NCI-H2171 (cell line): ENCODE measurements at regions not wholly inside any gene's neighbourhood (a gene's known extent, or its start where the extent isn't known, plus 50 kb on each side); places are given as distances from the start of the nearest gene placed in this dataset.

ENCODE experiments used
- DNase-seq: peaks from one replicate; lab custom pipeline; 2025; lab: John Stamatoyannopoulos, UW

DNA sequence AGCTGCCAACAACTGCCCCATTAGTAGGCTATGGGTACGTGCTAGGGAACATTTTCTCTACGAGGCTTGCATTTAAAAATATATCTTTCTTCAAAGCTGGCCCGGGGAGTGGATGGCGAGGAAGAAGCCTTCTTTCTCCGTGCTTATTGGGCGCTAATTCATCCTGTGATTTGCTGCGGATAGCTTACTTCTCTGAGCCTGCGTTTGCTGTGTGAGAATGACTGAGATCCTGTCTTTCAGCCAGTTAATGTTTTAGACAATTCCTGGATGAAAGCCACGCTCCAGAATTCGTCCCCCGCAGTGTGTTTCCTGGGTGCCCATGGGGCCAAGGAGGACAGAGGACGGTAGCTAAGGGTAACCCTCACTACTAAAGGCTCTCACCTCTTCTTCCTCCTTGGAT lies 57.8 kb upstream of the TARBP1 start:
- no peak for DNase-seq

DNA sequence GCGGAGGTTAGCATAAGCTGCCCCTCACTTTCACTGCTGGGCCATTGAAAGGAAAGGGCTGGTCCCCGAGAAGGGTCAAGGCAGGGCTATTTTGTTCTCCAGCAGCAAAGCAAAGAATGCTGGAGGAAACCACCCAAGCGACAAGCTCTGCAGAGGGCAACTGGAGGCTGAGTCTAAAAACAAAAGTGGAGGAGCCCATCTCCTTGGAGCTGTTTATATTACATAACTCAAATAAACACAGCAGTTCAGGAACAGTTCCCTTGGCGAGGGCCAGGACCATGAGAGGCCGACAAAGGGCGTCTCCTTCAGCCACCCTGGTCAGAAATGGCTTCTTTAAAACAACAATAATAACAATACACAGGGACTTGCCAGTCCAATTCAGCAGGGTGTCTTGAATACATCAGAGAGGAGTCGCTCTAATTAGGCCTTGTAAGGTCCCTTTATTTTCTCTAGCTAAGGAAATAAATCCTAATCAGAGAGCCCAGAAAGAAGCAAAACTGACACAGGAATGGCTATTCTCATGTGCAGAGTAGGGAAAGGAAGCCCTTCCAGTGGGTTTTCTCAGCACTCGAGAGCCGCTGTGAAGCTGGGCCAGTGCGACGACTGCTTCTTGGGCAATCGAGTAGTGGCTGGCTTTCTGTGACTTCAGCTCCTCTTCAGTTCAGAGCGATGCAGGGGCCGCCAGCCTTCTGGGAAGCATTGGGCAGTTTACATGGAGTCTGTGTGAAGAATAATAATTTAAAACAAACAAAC lies 57.0 kb upstream of the TARBP1 start:
- no peak for DNase-seq

DNA sequence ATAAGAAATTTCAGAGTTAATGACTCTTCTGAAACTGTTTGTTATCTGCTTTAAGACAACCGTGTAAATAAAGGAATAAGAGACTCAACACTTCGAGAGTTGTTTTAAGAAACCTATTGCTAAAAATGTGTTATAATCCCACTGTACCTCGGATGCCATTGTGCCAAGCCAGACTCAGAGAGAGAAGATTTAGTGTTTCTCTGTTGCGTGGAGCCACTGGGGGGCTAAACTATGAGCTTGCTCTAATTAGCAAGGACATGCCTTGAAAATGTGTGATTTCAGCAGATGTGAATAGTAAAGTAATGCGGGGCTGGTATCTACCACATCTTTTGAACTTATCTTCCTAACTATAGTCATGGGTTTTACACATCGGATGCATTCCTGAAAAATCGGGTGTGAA lies 56.2 kb upstream of the TARBP1 start:
- DNase-seq, result no peak

DNA sequence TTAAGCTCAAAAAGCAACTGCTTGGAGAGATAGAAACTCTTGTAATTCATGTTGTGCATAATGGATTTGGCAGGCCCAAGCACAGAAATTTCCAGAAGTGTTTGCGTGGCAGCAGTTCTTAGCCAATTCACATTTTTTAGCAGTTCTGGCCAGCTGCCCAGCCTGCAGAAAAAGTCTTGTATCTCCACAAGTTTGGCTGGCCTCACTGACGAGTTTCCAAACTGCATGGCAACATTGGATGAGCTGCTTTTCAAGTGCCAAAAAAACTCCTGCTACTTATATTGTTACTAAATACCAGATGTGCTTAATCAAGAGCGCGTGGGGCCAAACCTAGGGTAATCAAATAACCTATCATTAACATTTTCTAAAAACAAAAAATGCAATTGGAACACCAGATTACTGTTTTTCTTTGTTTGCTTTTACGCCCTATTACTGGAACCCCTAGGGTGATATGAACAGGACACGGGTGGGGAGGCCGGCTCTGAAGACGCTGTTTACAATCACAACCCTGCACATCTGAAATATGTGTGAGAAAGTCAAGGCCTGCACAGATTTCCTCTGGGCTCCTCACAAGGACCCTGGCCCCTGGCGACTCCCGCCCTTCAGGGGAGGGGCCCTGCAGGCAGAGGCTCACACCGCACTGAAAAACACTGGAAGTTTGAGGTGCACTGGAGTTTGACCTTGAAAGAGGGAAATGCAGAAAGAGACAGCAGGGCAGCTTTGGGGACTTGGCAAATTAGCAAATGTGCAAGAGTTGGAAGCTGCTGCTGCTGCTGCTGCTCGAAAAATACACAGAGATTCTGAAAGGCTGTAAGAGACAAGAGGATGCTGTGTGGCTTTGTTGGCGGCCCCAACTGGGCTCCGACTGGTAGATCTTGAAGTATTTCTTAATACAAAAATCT lies 55.2 kb upstream of the TARBP1 start:
- DNase-seq, result peak; percentile 26

DNA sequence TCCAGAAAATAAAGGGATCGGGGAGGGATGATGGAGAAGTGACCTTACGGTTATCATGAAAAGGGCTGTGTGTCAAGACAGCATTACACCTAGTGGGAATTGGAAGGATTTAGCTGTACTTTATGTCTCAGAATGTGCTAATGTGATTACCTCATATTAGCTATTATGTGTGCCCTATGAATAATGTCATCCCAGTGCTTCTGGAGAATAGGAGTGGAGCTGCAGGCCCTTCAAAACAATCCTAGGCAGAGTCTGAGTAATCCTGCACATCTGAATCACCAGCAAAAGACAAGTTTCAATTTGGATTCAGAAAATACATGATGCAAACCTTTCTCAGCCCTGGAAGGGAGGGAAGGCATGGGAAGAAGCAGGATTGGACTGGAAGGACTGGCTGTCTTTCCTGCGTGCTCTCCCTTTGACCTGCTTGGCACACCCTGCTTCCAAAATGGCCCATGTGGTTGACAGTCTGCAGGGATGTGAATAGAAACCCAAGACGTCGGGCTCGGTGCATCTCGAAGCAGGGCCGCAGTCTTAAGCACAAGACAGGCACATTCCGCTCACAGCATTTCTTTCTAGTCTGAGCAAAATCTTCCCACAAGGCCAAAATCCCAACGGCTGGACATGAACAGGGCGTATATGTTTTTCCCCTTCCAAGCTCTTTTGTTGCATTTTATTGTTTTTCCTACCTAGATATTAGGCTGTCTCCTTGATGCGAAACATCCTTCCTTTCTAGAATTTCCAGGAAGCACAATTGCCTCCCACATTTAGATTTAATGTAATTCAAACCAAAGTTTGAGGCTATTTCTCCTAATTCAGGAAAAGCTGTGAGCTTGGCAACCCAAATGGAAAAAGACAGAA lies 54.3 kb upstream of the TARBP1 start:
- DNase-seq, result no peak

DNA sequence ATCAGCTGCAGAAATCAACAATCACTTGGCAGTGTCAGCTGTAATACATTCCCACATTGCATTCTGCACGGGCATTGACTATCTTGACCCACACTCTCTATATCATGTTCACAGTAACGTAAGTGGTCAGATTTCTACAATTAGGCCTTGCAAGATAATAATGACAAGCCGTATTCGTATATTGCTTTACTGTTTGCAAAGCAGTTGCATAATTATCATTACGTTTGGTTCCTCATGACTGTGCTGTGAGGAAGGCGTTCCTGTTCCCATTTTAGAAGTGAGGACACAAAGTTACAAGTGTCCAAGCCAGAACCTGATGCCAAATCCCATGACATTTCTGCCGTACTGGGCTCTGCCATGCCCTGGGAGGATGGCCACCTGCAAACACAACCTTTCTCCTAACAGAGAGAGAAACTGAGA lies 53.5 kb upstream of the TARBP1 start:
- DNase-seq, result no peak

DNA sequence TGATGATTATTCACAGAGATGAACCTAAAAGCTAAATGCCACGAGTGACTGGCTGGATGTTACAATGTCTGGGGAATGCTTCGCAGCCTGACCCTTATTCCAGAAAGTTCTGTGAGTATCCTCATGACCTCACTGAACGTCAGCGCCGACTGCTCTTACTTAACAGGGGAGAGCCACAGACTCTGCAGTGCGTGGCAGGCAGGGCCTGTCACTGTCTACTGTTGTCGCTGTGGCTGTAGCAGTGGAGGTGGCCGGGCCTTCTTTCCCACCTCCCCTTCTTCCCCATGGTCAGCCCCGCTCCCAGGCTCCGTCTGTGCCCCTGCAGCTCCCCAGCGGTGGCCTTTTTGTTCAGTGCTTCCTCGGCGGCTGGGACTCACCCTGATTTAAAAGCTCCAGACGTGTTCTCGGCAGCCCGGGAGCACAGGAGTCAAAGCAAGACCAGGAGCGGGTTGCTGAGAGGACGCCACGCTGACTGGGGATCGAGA lies 52.2 kb upstream of the TARBP1 start:
- DNase-seq, result no peak

DNA sequence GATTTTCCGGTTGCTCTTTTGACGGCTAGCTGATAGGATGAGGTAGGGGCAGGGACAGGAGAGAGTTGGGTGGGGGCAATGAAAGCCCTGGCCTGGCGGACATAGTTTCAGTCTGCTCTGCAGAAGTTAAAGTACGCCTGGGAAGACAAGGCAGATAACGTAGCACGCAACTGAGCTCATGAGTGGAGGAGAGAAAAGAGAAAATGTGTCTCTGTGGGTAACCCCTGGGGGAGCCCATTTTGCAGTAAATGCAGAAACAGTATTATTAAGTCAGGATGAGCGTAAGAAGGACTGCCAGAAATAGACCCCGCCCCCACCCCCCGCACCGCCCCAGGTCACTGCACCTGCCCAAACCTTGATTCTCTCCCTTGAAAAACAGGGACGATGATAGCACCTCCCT lies 51.7 kb upstream of the TARBP1 start:
- DNase-seq, result no peak

DNA sequence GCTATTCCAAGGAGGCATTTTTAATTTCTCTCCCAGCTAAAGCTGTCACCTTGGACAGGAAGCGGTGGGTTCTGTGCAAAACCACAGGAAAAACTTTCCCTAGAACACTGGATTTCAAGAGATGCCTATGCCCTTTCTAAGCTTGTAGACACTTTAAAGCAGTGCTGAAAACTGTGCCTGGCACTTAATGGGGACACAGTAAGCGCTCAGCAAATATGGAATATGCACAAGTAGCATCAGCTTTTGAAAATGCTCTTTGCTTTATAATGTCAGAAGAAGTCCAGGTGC lies 50.9 kb upstream of the TARBP1 start:
- DNase-seq, result no peak

DNA sequence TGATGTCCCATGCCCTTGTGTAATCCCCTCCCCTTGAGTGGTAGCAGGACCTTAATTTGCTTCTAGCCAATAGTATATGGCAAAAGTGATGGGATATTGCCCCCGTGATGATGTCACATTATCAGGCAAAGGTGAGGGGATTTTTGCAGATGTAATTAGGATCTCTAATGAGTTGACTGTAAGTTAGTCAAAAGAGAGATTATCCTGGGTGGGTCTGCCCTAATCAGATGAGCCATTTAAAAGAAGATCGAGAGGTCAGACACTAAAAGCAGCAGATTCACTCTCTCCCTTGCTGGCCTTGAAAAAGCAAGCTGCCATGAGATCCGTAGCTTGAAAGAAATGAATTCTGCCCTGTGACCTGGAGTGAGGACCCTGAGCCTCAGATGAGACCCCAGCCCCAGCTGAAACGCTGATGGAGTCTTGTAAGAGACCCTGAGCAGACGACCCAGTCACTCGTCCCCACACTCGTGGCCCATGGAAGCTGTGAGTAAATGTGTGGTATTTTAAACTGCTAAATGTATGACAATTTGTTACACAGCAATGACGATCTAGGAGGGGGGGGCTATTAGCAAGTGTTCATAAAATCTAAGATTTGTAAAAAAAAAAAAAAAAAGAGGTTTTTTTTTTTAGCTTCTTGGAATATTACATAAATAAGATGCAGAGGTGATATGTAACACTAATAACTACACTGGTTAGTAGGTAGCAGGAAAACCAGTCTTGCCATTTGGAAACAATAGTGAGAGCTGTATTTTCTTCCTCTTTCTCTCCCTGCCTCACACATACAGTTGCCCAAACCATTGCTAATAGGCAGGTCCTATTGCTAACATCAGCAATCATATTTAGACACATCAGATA lies 50.3 kb upstream of the TARBP1 start:
- DNase-seq, result no peak
